ENCODE measurements at regions not wholly inside any gene's neighbourhood (a gene's known extent, or its start where the extent isn't known, plus 50 kb on each side); places are given as distances from the start of the nearest gene placed in this dataset.
"Not testable (repeated sequence)": the region's sequence is repeated elsewhere in the genome, so short reads cannot be mapped to it uniquely, and the experiment has no call there.

DNA sequence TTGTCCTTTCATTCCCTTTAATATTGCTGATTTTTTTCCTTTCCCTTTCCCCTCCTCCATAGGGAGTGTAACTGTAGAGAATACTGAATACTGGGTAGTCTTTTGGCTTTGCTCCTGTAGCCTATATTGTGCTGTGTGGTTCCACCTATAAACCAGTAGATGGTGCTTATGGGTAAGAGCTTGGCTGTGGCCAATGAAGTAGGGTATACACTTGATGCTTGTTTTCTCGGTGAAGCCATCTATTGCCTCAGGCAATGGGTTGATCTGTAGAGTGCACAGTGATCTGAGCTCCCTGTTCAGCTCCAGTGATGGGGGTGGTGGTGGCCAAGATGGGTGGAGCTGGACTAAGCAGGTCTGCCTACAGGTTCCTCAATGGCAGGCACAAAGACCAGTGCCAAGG lies 203.3 kb upstream of the IMPG1 start:
- DNase-seq, result no peak

DNA sequence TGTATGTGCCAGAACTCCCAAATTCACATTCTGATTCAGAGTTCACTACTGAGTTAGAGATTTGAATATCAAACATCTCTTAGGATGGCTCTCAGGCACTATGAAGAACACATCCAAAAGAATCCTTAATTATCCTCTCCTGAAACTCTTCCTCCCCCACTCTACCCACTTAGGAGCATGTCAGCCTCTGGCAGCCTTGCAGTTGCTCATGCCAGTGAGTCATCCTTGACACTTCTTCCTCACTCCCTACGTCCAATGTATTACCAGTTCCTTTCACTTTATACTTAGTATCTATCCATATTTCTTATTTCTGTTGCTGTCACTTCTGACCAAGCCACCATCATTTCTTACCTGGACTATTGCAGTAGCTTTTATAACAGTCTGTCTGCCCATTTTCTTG lies 192.0 kb upstream of the IMPG1 start:
- no peak for DNase-seq

DNA sequence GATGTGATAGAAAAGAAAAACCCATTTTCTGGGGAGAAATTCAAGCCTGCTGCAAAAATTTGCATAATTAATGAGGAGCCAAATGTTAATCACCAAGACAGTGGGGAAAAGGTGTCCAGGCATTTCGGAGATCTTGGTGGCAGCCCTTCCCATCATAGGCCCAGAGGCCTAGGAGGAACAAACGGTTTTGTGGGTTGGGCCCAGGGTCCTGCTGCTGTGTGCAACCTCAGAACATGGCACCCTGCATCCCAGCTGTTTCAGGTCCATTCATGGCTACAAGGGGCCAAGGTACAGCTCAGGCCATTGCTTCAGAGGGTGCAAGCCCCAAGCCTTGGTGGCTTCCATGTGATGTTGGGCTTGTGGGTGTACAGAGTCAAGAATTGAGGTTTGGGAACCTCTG lies 189.8 kb upstream of the IMPG1 start:
- no peak for DNase-seq

DNA sequence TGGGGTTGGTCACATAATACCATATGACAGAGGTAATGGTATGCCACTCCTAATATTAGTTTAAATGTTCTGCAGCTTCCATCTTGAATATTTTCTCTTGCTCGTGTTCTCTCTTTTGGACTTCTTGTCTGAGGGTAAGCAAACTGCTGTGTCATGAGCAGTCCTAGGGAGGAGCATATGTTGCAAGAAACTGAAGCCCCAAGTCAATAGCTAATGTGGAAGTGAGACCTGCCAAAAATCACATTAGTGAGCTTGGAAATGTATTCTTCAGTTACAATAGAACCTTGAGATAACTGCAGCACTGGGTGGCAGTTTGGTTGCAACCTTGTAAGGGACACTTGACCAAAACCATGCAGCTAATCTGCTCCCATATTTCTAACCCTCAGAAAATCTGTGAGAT lies 178.2 kb upstream of the IMPG1 start:
- DNase-seq, result no peak

DNA sequence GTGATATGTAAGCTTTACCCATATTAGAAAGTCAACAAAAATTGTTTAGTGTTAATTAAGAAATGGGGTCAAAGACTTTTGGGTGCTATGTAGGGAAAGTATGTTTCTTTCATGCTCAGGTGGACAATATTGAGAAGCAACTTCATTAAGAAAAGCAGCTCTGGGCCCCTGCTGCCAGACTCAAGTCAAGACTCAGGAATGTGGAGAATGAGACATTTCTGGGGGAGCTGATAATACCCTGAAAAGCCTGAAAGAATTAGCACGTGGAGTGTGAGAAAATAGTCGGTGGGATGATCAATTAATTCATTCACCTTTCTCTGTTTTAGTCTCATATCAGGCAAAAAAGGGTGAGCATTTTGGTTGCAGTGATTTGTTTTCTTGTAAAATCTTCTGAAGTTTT lies 175.1 kb upstream of the IMPG1 start:
- no peak for DNase-seq

DNA sequence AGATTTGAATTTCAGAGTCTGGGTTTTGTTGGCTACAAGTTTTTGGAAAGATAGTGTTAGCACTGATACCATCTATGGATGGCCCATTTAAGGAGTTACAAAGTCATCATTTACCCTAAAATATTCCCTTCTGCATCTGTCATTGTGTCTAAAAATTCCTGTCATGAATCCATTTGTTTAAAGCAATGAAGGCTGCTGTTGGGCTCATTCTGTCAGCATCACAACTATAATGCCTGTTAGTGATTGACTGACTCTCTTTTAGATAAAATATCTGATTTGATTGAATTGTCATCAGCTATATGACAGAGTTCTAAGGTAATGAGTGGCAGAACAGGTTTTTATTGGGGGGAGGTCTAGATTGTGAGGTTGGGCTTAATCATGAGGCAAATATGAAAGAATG lies 167.6 kb upstream of the IMPG1 start:
- DNase-seq, result no peak

DNA sequence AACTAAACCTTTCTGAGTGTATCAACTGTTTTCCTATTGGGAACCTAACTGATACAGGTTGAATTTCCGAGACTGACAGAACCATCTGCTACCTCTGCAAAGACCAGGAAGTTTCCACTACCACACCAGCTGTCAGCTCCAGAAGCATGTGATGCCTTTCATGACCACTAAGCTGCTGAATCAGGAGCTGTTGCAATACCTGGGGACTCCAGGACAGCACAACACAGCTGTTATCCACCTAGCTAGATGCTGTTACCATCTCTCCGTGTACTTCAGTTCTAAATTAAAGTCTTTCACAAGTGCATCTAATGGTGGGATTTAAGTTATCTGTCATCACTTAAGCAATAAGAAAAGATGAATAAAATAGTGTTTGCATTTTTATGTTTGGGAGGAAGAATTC lies 158.2 kb upstream of the IMPG1 start:
- DNase-seq, result peak; percentile 14

DNA sequence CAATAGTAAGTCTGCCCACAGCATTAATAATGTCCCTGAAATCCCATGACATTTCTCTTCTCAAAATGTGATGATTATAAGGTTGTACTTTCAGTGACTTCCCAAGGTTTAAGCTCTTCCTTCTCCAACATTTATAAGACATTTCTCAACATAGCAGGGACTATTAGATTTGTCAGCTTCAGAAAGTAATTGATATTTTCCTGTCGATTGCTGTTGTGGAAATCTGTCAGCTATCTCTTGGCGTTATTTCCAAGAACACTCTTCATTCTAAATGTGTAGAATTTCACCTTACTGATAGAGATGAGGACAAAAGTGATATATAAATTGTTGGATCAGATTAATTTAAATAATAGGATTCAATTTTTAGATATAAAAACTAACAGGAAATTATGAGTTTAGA lies 149.7 kb upstream of the IMPG1 start:
- DNase-seq, result no peak

DNA sequence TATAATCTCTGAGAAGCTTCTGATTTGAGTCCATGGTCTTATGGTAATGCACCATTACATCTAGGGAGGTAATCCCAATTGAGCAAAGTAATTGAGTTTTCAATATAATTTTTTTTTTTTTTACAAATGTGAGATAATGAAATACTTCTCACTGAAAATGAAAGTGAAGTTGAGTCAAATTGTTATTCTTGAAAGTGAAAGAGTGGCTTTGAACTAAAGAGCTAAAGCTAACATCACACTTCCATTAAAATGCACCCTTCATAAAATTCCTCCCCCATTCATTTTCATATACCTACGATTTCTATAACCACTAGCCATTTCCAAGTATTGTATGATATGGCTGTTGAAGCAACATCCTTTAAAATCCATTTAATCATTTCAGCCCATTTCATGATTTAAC lies 149.1 kb upstream of the IMPG1 start:
- no peak for DNase-seq

DNA sequence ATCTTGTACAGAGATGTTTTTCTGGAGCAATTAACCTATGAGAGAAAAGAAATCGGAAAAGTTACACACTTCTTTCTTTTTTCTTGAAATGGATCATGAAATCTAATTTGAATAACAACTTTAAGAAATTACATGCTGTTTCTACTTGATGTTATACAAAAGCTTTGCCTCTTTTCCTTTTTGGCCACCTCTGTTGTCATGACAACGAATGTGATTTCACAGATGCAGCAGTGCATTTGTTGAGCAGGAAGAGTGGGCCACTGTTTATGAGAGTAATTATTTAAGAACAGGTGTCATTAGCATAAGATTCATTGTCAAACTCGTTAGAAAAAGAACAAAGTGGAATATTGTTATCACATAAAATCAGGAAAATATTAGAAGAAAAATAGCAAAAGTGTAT lies 148.3 kb upstream of the IMPG1 start:
- no peak for DNase-seq

DNA sequence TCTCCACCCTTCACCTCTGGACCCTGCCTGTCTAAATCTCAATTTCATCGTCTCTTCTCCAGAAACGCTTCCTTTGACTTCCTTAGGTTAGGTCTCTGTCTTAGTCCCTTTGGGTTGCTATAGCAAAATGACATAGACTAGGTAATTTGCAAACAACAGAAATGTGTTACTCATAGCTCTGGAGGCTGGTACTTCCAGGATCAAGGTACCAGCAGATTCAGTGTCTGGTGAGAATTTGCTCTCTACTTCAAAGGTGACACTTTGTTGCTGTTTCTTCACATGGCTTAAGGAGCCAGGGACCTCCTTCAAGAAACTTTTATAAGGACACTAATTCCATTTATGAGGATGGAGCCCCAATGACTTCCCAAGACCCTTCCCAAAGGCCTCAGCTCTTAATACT lies 145.1 kb upstream of the IMPG1 start:
- no peak for DNase-seq

DNA sequence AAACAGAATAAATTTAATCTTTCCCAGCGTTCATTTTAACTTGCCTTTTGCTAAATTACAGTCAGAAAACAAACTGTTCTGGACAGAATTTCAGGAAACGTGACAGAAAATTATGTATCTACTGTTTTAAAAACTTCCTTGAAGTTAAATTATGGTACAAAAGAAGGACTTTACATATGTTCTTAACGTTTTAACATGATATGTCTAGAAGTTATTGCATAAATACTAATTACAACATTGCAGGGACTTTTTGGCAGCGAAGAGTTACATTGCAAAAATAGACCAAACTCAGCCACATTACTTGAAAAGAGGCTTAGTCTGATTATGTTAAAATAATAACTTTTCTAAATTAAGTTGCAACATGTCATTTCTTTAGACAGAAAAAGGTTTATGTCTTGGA lies 142.1 kb upstream of the IMPG1 start:
- no peak for DNase-seq

DNA sequence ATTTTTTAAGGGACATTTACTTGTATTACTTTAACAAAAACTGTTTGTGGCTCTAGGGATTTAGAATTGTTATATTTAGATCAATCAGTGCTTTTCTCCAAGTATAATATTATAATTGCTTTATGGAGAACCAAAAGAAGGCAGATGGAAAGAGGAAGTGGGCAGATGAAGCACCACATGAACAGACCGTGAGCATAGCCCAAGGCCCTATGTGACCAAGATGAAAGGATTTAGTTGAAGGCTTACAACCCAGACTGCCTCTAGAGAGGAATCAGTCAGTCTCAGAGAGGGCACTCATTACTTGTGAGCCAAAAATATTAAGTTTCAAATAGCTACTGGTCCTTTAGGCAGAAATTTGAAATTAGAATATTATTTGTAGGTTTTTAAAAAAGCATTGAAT lies 102.3 kb upstream of the IMPG1 start:
- DNase-seq, result no peak

DNA sequence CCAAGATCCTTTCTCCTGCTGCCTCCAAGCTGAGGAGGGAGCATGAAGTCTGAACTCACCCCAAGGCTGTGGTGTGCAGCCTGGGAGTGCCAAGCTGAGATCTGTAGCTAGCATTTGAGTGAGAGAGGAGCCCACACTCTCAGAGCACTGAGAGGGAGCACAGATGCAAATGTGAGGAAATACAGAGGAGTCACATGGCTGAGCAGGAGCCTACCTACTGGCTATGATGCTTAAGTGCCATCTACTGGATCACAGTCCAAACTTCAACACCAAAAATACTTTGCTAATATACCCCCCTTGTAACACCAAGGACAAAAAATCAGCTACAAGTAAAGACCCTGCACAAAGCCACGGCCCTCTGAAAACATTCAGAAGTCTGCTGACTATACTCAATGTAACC lies 94.4 kb upstream of the IMPG1 start:
- DNase-seq, result no peak

DNA sequence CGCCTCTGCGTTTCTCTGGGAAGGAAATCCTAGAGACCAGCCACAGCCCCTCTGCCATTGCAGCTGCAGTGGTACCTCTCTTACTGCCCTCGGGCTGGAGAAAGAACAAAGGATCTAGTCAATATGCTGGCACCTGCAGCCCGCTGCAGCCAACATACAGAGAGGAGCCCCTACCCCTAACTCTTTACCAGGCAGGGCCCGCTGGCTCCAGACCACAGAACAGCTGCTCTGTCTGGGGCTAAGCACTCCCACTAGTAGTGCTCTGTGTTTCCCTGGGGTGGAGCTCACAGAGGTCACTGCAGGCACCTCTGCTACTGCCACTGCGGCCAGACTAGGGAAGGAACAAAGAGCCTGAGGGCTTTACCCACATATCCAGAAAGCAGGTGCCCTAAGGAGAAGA lies 93.8 kb upstream of the IMPG1 start:
- DNase-seq, result no peak

DNA sequence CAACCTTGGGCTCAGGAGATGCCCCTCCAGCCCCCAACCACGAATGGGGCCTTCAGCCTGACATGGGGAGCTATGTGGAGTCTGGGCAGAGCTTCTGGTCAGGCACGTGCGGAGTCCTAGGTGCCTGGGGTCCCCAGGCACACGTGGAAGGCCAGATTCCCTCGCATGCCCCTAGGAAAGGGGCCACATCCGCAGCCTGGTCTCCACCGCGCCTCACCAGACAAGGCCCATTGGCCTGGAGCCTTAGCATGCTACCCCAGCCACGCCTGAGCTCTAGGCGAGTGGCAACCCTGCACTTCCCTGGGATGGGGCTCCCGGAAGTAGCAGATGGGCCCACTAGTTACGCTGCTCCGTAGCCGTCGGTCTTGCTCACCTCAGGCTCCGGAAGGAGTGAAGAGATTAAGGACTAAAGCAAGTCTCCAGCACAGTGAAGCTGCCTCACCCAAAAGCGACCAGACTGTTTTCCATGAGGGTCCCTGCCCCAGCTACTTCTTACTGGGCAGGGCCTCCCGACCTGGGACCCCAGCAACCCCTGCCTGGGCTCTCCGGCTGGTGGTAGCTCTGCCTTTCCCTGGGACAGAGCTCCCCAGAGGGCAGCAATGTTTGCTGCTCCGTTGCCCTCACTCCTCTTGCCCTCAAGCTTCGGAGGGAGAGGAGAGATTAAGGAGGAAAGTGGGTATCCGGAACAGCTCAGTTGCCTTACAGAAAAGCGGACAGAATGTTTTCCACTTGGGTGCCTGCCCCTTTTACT lies 93.2 kb upstream of the IMPG1 start:
- no peak for DNase-seq

DNA sequence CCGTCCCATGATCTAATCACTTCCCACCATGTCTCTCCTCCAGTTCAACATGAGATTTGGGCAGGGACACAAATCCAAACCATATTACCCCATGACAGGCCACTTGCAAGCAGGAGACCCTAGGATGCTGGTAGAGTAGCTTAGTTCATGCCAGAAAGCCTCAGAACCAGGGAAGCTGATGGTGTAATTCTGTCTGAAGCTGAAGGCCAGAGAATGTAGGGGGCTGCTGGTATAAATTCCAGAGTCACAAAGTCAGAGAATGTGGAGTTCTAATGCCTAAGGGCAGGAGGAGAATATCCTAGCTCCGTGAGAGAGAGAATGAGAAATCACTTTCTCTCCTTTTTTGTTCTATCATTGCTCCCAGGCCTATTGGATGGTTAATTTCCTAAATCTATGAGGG lies 90.3 kb upstream of the IMPG1 start:
- DNase-seq, result no peak

DNA sequence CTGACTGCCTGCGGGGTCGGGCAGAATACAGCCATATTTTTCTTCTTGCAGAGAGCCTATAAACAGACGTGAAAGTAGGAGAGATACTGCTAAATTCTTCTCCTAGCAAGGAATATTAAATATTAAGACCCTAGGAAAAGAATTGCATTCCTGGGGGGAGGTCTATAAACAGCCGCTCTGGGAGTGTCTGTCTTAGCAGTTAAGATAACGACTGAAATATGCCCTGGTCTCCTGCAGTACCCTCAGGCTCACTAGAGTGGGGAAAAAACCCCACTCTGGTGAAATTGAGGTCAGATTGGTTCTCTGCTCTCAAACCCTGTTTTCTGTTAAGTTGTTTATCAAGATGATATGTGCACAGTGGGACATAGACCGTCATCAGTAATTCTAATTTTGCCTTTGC lies 85.3 kb upstream of the IMPG1 start:
- DNase-seq, result not testable (repeated sequence)

DNA sequence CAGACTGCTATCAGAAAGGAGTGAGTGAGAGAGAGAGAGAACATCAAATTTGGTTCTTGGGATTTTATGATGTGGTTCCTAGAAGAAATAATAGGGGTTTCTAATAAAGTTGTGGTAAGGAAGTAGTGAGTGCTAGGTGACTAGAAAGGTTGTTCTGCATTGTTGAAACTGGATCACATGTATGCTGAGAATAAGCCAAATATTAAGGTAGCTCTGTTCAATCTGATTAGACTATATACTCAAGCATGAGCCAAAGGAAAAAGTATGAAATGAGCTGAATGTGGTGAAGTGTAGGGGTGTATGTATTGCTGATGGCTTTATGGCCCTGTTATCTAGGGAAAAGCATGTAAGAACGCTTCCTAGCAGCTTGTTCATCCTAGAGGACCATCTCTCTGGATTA lies 63.0 kb upstream of the IMPG1 start:
- no peak for DNase-seq

DNA sequence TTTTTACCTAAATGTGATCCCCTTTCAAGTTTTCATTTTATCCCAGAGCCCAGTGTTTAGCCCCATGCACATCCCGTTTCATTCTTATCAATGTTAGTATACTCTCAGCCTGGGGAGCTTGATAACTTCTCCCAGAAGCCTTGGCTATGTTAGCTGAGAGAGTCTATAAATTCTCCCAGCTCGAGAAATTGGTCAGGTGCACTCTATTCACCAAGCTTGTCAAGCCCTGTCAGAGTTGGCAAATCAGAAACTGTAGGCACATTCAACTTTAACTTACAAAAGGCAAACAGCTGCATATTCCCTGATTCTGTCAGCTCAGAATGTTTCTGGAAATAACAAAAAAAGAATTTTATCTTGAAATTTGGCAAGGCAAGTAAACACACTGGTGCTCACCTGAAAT lies 62.2 kb upstream of the IMPG1 start:
- DNase-seq, result no peak

DNA sequence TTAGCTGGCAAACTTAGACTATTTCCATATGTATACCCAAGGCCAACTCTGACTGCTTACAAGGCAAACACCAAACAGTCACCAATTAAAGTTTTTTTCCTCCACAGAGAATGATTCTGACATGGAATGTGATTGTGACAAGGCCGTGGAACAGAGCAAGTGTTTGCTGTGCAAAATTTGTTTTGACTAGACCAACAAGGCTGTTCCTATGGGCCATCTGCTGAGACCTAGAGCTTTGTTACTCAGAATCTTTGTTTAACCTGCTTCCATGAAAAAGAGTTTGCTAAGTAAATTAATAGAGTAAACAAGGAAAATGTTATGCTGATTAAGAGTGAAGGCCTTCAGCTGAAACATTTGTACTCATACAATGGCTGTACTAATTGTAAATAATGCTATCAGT lies 51.6 kb upstream of the IMPG1 start:
- DNase-seq, result no peak

Measured in NCI-H510A (cell line).